NOMO-1 treated with DMSO at 0.1 percent for 48 hours (cell line): ENCODE measurements at regions not wholly inside any gene's neighbourhood (a gene's known extent, or its start where the extent isn't known, plus 50 kb on each side); places are given as distances from the start of the nearest gene placed in this dataset.

Experiments
- DNase-seq: peaks from one replicate; lab custom pipeline; 2025; ENCODE audit not compliant: unreplicated experiment; lab: John Stamatoyannopoulos, UW

DNA sequence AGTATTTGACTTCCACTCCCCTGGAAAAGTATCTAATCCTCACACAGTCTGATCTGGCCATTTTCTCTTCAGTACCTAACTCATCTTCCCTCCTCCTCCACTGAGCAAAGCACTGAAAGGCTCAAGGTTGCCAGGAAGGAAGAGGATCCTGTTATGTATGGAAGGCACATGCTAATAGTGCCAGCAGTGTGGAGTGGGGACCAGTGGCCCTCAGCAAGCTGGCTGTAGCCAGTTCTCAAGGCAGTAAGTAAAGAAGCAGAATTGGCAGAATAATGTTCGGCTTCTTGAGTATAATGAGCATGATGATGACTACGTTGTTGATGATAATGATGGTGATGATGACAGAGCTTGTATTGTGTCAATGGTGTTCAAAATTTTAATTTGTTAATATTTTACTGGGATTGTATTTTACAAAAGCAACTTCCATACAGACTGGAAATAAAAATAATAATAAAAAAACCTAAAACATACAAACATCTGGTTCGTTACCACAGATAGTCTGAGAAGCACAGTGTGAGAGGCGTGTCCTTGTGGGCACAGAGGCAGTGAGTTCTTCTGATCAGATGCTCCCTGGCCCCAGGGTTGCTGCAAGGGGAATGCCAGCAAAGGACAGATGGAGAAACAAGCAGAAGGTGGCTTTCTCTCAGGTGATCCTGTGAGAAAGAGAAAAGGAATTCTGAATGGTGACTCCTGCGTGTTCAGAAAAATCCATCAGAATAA is 528.8 kb downstream of the CMPK2 start:
- DNase-seq: no peak

DNA sequence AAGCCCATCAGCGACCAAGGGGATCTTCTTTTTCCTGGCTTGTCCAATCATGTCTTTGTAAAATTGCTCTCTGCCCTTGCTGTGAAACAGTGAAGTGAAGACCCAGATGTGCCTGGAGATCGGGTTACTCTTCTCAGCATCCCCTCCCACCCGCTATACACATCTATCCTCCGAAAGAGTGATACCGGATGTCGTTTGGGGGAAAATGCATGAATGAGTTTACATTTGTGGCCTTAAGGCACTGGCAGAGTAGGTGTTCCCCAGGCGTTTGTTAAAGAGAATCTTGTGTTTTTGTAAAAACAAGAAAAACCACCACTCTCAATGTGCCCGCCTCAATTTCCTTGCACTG is 528.3 kb downstream of the CMPK2 start:
- no peak for DNase-seq

DNA sequence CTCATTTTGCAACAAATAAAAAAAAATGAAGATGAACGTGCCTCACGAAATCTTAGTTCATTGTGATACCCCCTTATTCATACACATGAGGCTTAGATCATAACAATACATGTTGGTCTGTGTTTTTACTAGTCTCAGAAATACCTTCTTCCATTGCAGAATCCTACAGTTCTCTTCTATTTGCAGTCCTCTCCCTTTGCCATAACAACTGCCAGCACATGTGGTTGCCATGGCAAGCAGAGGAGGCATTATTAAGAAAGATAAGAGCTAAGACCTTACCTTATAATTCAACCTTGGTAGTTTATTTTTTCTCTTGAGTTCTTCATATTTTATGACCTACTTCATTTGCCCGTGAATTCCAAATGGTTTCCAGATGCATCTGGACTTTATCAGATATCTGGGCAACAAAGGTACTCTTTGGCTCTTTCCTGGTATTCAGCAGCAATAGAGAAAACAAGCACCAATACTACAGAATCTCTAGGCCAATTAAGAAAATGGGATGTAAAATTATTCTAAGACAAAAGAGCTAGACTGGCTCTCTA is 524.0 kb downstream of the CMPK2 start:
- no peak for DNase-seq

DNA sequence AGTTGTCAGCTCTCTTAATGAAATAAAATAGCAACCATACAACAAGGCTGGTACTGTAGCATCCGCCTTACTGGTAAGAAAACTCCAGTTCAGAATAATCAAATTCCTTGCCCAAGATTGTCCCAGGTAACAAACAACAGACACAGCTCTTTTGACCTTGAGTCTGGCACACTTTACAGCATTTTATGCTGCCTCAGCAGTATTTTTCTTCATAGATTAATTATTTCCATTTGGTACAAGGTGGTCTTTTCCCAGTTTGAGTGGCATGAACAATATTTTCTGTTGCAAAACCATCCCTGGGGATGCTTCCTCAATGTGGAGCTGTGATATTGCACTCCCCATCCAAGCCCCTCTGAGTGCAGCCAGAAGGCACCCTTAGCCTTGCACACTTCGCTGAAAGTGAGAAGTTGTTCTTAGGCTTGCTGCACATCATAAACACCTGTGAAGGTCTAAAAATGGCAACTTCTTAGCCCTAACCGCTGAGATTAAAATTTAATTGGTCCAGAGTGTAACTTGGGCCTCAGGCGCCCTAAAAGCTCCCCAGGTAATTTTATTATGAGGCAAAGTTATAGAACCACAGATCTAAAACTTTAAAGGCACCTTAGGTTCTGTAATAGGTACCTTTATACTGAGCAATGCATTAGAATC is 523.3 kb downstream of the CMPK2 start:
- no peak for DNase-seq

DNA sequence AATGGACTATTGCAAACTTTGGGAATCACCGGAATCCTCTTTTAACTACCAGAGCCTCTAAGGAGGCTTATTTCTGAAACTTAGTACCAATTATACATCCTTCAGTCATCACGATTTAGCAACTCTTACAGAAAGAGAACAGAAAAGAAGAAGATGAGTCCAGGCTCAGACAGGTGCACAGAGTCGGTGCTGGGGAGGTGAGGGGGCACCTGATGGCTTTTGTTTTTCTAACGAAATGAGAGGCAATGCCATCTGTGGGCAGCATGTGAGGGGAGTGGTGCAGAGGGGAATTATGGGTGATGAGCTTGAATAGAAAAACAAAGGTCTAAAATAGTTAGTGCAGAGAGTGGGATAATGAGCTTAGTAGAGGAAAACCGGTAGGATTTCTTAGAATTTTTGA is 522.6 kb downstream of the CMPK2 start:
- DNase-seq: no peak

DNA sequence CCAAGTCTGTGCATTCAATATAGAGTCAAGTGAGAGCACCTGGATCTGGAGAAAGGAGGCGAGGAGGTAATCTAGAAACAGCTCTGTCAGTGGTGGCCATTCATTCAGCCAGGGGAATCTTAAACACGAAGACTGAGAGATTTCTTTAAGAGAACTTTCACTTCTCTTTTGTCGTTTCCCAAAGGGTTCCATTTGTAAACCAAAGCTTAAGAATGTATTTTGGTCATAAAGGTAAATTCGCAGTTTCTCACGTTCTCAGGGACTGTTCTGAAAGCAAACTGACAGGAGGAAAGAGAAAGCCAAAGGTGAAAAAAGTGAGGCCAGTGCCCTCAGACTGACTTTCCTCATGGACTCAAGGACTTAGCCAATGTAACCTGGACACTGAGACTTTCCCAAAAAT is 513.5 kb downstream of the CMPK2 start:
- DNase-seq: no peak

DNA sequence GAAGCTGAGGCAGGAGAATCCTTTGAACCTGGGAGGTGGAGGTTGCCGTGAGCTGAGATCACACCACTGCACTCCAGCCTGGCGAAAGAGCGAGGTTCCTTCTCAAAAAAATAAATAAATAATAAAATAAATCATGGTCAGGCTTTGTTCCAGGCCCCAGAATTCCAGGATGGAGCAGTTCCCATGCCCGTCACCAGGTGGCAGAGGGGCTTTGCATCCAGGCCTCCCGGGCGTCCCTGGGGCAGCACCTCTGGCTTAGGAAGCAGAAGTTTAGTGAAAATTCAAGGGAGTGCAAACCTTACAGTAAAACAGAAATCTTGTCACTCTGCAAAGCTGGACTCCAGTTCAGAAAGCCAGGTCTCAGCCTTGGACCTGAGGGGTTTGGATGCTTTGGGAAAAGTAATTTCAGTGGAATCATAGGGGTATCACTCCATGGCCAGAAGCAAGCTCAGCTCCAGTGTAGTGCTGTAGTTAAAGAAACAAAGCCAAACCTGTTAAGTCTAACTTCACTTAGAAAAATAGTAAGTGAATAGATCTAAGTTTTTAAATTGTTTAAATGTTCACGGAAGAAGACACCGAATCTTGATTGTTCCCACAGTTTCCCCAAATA is 512.7 kb downstream of the CMPK2 start:
- DNase-seq: no peak

DNA sequence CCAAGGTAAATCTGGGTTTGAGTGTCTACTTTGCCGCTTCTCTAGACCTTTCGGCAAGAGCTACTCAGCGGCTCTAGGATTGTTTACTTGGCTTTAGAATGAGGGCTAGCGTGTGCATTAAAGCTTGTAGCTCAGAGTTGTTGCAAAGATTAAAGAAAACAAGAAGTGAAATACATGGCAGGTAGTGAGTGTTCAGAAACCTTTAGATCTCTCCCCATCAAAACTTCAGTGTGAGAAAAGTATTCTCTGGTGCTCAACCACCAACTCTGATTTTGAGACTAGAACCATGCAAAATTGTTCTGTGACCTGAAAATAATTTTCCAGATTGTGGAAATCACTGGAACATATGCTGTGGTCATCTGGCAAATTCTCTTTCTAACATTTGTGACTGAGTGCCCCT is 512.0 kb downstream of the CMPK2 start:
- no peak for DNase-seq

DNA sequence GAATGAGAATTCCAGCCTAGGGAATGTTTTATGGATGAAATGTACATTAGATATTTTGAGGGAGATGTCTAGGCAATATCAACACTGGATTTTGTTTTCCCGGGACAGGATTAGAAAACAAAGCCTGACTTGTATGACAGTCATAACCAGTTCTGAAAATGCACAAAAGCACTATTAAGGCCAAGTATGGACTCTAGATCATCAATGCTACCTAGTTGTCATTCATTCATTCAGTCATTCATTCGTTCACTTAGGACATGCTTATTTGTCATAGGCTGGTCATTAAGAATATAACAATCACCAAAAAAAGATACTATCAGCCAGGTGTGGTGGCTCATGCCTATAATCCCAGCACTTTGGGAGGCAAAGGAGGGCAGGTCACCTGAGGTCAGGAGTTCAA is 511.2 kb downstream of the CMPK2 start:
- no peak for DNase-seq

DNA sequence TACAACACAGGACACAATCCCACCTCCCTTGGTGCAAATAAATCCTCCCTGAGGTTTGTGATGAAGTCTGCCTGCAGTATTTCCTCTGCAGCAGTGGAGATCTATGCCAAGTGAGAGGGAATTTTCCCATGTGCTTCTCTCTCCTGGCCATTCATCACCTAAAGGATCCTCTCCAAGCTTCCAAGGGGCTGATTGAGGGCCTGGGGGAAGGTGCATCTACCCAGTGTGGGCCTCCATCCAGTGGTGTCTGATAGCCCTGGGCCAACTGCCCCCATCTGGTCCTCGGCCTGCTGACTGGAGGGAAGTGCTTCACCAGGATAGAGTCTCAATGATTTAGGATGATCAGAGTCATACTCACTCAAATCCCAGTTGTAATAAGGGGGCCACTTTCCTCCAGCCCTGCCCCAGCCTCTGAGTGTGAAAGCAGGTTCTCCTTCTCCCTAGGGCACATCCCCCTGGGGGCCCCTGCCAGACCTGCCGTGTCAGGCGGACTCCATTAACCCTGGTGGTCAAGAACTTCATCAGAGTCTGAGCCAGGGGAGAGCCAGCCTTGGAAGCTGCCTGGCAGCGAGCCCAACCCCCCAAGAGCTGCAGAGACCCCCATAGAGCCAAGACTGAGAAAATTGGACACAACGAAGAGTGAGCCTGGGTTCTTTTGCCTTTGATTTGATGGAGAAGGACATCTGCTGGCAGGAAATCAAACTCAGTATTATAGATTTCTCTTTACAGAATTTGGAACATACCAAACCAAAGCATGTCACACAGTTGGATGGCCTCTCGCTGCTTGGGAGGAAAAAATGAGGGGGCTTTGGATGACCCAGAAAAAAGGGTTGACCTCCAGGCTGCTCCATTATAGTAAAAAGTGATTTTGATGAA is 509.6 kb downstream of the CMPK2 start:
- DNase-seq: no peak

DNA sequence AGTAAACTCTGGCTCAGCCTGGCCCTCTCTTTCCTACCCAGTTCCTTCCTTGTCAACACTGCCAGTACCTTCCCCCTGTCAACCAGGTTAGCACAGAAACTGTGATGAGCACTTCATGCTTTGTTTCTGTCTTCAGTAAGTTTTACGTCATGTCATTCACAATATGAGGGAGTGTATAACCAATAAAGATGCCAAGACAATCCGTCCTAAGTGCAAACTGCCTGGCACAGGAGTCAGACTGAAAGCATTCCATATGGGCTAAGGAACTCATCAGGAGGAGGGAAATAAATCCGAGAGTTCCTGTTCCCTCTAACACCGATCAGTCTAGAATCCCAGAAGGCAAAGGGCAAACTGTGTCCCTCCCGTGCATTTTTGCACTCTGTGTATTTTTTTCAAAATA is 507.2 kb downstream of the CMPK2 start:
- no peak for DNase-seq

DNA sequence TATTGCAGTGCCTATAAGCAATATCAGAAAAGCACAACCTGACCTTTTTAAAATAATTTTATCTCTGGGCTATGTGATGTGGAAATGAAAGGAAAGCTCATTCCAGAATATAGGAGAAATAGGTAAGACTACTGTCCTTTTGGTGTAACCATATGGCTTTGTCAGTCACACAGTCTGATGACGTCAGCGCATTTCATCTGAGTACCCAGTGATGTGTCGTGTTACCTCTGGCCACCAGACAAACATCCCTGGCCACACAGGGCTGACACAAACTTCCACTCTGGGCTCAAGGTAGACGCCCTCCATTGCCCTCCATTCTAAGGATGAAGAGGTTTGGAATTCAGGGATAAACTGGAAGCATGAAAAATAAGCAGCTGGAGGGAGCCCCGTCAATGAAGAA is 506.7 kb downstream of the CMPK2 start:
- DNase-seq: no peak

DNA sequence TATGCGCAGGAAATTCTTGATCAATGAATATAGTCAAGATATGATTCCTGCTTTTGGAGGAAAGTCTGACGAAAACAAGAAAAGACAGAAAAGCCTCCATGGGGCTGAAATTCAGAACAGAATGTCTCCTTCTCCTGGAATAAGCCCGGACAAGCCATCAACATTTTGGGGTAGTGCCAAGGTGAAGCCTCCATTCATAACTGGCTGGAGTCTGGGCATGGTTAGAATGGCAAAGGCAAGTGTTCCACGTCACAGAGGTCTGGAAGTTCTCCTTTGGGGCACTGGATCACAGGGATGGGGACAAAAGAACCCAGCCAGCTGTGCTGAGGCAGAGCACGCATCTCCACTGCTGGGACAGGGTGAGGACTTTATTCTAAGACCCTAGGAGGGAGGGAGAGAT is 505.7 kb downstream of the CMPK2 start:
- no peak for DNase-seq

DNA sequence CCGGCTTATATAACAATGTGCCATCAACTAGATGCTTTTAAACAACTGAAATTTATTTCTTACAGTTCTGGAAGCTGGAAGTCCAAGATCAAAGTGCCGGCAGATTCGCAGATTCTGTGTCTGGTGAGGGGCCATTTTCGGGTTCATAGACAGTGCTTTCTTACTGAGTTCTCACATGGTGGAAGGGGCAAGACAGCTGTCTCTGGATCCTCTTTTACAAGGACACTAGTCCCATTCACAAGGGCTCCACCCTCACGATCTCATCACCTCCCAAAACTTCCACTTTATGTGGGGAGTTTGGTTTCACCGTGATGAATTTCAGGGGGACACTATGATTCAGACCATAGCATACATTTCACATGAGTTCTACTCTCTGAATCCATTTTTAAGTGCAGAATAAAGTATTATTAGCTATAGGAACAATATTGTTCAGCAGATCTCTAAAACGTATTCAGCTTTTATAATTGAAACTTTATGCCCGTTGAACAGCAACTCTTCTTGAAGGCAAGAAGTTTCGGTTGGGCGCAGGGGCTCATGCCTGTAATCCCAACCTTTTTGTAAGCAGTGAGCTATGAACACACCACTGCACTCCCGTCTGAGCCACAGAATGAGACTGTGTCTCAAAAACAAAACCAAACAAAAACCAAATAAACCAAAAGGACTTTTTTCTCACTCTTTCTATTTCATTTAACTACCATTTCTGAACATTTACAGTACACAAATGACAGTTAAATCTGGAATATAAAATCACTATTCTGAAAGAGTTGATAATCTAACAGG is 502.8 kb downstream of the CMPK2 start:
- no peak for DNase-seq

DNA sequence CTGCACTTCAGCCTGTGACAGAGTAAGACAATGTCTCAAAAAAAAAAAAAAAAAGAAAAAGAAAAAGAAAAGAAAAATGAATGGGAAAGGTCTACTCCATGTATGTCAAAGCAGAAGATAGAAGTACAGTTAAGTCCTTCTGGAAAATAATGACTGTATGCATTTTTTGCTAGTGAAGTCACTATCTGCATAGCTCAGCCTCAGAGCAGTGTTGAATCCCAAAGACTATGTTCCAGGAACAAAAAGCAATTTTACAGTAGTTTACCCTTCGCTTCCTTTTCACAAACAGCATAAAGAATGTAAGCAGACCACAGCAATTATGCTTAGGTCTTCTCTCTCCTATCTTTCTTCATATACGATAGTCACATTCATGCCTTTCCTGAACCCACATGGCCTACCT is 497.4 kb downstream of the CMPK2 start:
- DNase-seq: no peak

DNA sequence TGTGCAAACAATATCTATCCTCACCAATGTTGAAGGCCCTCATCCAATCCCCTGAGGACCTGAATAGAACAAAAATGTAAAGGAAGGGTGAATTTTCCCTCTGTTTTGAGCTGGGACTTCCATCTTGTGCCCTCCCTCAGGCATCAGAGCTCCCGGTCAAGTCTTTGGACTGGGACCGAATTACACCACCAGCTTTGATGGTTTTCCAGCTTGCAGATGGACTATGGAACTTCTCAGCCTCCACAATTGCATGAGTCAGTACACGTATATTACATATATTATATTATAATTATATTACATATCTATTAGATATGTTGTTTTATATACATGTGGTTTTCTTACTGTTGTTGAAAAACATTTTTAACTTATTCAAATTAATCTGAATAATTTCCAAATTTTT is 496.4 kb downstream of the CMPK2 start:
- DNase-seq: no peak

DNA sequence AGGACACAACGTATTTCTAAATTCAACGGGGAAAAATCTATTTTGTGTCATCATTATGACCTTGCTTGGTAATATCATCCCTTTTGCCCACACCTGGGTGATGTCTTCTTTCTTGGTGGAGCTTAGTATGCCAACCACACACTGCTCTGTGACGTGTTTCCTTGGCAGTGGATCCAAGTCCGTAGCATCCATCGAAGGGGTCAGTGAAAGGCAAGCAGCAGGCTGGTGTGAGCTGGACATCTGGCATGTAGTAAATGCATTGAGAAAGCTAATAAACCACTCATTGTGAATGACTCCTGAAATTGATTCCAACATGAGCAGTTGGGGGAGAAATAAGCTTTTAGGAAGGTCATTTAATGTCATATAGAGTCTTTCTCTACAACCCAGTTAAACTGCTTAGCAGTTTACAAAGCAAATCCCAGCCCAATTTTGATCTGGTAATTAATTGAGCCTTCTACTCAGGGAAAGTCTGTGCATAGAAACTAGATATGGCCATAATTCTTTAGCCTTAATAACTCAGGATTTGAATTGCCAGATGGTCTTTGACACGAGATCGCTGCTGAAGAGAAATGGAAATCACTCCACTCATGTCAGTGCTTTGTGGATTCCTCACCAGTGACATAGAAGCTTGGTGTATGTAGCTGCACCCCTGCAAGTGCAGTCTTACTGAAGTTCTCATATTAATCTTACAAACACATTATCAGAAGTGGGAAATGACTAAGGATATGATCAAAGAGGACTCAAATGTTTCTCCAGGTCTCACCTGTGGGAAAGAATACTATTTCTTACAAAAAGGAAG is 494.8 kb downstream of the CMPK2 start:
- no peak for DNase-seq

DNA sequence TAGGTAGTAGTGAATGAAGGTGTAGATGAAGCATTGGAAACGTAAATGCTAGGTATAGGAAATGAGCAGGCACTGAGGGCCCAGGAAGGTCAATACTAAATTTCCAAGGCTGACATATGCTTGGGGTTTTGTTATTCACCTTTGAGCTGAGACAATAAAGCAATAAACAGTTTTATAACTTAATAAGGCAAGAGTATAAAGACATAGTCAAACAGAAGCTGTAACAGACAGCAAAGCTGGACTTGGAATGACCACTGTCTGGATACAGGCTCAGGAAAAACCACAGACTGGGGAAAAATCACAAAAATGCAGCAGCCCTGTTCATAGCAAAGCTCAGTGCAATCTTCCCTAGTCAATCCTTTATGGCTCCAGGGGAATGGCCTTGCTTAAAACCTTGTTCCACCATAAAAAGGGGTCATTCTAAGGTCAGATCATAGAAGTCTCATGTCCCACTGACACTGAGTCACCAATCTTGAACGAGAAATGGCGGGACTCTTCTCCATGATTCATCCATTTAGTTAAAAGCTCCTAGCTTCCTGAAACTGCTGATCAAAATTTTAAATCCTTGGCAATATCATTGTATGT is 493.3 kb downstream of the CMPK2 start:
- no peak for DNase-seq

DNA sequence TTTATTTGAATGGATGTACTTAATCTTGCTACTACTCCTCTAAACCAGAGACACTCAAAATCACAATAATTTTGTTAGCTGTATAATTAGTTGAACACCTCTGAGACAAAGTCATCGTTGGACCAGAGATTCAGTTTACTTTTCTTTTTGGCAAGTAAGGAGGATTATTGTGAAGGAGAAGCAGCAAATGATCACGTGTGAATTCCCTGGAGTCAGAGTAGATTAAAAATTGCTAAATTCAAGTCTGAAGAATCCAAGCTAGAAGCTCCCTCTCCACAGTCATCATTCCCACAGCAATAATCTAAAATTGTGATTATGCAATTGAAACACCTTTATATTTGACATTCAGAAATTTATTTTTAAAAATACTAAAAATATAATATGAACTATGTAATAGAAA is 484.4 kb downstream of the CMPK2 start:
- DNase-seq: no peak

DNA sequence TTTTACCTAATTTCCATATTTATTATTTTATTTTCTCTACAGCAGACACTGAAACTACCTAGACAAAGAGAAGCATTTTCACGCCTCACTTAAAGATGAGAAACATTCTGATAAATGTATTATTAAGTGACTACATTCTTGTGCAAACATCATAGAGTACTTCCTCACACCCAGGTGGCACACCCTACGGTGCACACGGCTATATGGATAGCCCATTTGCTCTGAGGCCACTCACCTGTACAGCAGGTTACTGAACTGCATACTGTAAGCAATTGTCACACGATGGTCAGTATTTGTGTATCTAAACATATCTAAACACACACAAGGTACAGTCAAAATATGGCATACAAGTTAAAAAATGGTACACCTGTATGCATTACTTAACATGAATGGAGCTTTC is 481.4 kb downstream of the CMPK2 start:
- DNase-seq: no peak
